ENCODE measurements at regions not wholly inside any gene's neighbourhood (a gene's known extent, or its start where the extent isn't known, plus 50 kb on each side); places are given as distances from the start of the nearest gene placed in this dataset.

- TF ChIP-seq POLR2AphosphoS5 (IDR thresholded peaks at IDR 0.05; ENCODE audit: borderline replicate concordance, low read depth, low read length) (no peak), EZH2 (IDR thresholded peaks at IDR 0.05) (no peak)
Measured at GRCh38 chr4:175447016-175447415, 365.0 kb downstream of the GPM6A start.

All from SK-N-MC (cell line).